NCI-H1092 treated with DMSO at 0.1 percent for 48 hours (cell line): ENCODE measurements at regions not wholly inside any gene's neighbourhood (a gene's known extent, or its start where the extent isn't known, plus 50 kb on each side); places are given as distances from the start of the nearest gene placed in this dataset.
A peak's percentile ranks its signal among the peaks of the same experiment; 100 is the strongest.

Experiments
- DNase-seq: peaks from one replicate; lab custom pipeline; 2025; lab: John Stamatoyannopoulos, UW

- DNase-seq = no peak
Measured at GRCh38 chr4:18570370-18570769, 548.8 kb upstream of the LCORL start.

DNA sequence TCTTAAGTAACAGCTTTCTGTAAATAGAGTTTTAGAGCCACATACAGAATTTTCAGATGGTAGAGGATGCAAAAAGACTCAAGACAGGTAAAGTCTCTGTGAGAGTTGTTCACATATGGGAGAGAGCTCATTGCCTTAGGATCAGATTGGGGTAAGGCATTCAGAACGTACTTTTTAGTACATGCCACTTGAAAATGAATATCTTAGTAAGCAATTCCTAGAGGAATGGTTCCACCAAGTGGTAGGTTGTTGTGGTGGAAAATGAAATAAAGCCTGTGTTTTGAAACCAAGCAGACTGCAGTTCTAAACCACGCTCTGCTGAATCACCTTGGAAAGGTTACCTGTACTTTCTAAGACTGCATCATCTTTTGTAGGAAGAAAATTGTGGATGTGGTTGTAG lies 547.0 kb upstream of the LCORL start:
- peak; percentile 27 for DNase-seq

- DNase-seq = no peak
Measured at GRCh38 chr4:18566970-18567799, 545.6 kb upstream of the LCORL start.

DNA sequence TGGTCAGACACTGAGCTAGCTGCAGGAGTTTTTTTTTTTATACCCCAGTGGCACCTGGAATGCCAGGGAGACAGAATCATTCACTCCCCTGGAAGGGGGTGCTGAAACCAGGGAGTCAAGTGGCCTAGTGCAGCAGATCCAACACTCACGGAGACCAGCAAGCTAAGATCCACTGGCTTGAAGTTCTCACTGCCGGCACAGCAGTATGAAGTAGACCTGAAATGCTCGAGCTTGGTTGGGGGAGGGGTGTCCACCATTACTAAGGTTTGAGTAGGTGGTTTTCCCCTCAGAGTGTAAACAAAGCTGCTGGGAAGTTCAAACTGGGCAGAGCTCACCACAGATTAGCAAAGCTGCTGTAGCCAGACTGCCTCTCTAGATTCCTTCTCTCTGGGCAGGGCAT lies 537.9 kb upstream of the LCORL start:
- no peak for DNase-seq

- no peak for DNase-seq
Measured at GRCh38 chr4:18556402-18556801, 534.8 kb upstream of the LCORL start.

DNA sequence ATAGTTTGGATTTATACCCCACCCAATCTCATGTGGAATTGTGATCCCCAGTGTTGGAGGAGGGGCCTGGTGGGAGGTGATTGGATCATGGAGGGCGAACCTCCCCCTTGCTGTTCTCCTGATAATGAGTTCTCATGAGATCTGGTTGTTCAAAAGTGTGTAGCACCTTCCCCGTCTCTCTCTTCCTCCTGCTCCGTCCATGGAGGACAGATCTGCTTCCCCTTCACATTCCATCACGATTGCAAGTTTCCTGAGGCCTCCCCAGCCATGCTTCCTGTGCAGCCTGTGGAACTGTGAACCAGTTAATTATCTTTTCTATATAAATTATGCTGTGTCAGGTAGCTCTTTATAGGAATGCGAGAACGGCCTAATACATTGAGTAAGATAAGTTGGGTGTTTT lies 518.8 kb upstream of the LCORL start:
- DNase-seq = no peak

DNA sequence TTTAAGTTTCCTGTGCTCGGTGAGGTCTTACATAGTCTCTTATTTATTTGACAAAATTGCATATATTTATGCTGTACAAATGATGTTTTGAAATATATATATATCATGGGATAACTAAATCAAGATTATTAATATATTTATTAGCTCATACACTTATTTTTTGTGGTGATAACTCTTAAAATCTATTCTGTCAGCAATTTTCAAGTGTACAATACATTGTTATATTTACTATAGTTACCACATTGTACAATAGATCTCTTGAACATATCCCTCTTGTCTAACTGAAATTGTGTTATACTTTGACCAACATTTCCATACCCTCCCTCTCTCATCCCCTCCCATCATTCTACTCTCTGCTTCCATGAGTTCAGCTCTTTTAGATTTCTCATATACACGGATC lies 516.6 kb upstream of the LCORL start:
- DNase-seq = no peak

DNA sequence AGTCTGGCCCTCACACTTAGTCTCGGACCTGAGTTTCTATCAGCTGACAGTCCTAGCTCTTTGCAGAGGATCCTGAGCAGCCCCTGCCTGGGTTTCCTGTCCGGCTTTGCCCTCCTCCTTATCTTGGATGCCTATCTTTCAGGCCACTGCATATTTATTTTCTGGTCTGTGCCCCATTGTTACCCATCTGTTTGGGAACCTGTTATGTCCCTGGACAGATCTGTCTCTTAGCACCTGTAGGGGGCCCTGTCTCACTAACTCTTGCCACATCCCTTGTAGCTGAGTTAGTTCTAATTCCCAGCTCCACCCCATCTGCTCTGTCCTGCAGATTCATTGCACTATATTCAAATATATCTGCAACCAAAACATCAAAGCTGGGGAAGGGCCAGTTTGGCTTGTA lies 514.9 kb upstream of the LCORL start:
- DNase-seq = no peak

- DNase-seq = no peak
Measured at GRCh38 chr4:18535948-18536347, 514.4 kb upstream of the LCORL start.

- no peak for DNase-seq
Measured at GRCh38 chr4:18533262-18533775, 511.8 kb upstream of the LCORL start.

DNA sequence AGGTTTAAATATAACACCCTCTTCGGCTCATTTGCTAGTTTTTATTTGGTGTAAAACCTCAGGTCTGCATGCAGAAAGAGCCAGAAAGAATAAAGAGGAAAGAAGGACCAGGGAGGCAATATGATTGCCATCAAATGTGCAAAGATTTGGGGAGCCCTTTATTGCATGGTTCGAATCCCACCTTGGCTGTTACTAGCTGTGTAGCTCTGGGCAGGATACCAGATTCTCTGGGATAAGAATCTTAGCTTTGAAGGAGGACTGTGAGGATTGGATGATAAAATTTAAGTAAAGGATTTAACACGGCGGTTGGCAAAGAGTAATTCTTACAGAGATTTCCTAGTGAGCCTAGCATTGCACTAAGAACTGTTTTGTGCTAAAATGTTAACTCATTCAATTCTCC lies 510.2 kb upstream of the LCORL start:
- DNase-seq = no peak

DNA sequence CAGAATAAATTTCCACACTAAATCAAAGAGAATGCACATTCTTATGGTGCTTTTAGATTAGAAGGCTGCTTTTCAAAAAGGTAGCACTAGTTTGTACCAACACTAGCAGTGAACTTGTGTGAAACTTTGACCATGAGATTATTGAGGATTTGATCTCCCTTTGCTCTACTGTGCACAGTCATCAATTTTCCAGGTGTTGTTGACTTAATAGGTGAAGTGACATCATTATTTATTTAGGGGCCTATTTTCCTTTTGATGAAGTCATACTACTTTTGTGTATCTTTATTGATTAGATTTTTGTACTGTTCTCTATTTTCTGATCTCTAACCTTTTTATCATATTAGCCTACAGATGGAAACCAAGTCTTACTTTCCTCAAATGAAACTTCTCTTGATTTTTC lies 507.9 kb upstream of the LCORL start:
- DNase-seq = no peak

DNA sequence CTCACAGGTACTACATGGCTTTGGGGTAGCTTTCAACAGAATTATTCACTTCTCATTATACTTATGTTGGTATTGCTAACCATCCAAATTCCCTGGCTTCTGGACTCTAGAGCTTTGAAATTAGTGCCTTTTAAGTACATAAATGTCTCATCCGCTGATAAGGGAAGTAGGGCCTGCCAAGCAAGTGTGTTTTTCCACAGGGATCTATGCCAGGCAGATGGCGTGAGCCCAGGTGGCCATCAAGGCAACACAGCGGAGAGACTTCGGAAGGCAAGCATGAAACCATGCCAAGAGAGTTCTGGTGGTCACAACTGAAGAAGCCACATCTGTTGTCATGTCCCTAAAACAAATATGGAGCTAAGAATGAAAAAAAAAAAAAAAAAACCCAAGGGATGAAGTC lies 503.1 kb upstream of the LCORL start:
- DNase-seq = peak; percentile 63

- peak; percentile 16 for DNase-seq
Measured at GRCh38 chr4:18518098-18518497, 496.5 kb upstream of the LCORL start.

- DNase-seq = no peak
Measured at GRCh38 chr4:18513861-18514260, 492.3 kb upstream of the LCORL start.

- DNase-seq = no peak
Measured at GRCh38 chr4:18512718-18513117, 491.2 kb upstream of the LCORL start.

GRCh38 chr4:18511727-18512126 lies 490.2 kb upstream of the LCORL start:
- DNase-seq = no peak

- no peak for DNase-seq
Measured at GRCh38 chr4:18508786-18509185, 487.2 kb upstream of the LCORL start.

- no peak for DNase-seq
Measured at GRCh38 chr4:18480928-18481327, 459.4 kb upstream of the LCORL start.

DNA sequence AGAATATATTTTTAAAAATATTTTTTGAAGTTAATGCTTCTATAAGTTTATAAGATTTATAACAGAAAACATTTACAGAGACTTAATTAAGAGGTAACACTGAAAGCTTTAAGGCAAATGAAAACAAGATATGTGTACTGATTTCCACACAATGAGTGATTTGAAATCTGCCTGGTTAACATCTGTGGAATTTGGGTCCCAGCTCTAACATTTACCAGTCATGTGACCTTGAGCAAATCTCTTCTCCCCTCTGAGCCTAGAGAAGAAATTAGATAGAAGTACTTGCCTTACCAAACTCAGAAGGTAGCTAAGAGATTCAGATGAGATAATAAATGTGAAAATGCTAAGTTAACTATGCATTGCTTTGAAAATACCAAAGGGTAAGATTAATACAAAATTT lies 458.8 kb upstream of the LCORL start:
- no peak for DNase-seq

GRCh38 chr4:18479825-18480224 lies 458.3 kb upstream of the LCORL start:
- no peak for DNase-seq

GRCh38 chr4:18463987-18464559 lies 442.5 kb upstream of the LCORL start:
- no peak for DNase-seq

DNA sequence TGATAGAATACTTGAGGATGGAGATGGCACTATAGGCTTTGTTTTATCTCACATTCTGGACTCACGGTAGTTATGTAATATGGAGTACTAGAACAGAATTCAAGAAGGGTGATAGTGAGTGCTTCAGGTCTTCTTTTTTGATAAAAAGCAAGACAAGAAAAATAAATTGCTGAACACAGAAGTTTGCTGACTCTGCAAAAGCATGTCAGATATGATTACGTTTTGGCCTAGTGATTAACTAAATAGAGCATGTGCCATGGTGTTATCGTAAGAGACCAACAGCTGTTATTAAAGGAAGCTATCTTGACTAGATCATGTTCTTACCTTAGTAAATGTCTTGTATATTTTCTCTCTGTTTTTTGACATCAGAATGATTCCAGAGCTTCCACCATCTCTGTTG lies 436.9 kb upstream of the LCORL start:
- DNase-seq = no peak

GRCh38 chr4:18454349-18454748 lies 432.8 kb upstream of the LCORL start:
- DNase-seq = no peak
